ENCODE measurements at regions not wholly inside any gene's neighbourhood (a gene's known extent, or its start where the extent isn't known, plus 50 kb on each side); places are given as distances from the start of the nearest gene placed in this dataset.

DNA sequence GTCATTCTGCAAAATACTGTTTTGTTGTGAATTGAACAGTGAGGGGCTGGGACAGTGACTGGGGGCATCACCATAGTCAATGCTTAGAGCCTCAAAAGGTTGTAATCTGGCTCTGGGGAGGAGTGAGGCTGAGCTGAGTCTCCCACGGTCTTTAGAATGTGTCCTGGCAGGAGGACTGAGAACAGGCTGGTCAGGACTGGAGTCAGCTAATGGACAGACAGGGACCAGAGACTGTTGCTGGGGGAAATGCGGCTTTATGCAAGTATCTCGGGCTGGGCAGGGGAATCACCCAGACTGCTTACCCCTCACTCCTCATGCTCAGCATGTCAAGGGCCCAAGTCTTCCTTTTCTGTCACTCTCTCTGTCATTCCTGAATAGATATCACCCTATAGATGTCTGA lies 346.5 kb downstream of the TYW1 start:
- Histone ChIP-seq H3K4me3 (replicated peaks in 1 of 3) (no peak overlapping the region), H3K27ac (no peak overlapping the region), H3K4me1 (no peaks in the 10 kb centered on the region), H3K27me3 (no peaks in the 10 kb centered on the region), H3K36me3 (peaks cover 0 to 12% of the 10 kb centered on the region in 2 donors), H3K9me3 (no peaks in the 10 kb centered on the region)
- DNase-seq, result no peak
- intact Hi-C loops (cut with DNase I), result no loop called here
- no peak for TF ChIP-seq POLR2A (IDR thresholded peaks at IDR 0.05)
- TF ChIP-seq, protein P1, sequence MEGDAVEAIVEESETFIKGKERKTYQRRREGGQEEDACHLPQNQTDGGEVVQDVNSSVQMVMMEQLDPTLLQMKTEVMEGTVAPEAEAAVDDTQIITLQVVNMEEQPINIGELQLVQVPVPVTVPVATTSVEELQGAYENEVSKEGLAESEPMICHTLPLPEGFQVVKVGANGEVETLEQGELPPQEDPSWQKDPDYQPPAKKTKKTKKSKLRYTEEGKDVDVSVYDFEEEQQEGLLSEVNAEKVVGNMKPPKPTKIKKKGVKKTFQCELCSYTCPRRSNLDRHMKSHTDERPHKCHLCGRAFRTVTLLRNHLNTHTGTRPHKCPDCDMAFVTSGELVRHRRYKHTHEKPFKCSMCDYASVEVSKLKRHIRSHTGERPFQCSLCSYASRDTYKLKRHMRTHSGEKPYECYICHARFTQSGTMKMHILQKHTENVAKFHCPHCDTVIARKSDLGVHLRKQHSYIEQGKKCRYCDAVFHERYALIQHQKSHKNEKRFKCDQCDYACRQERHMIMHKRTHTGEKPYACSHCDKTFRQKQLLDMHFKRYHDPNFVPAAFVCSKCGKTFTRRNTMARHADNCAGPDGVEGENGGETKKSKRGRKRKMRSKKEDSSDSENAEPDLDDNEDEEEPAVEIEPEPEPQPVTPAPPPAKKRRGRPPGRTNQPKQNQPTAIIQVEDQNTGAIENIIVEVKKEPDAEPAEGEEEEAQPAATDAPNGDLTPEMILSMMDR (IDR thresholded peaks at IDR 0.05), result no peak
- 81 to 94% methylated on average over 3 of the region's 3 CpGs for WGBS, 2 donors

DNA sequence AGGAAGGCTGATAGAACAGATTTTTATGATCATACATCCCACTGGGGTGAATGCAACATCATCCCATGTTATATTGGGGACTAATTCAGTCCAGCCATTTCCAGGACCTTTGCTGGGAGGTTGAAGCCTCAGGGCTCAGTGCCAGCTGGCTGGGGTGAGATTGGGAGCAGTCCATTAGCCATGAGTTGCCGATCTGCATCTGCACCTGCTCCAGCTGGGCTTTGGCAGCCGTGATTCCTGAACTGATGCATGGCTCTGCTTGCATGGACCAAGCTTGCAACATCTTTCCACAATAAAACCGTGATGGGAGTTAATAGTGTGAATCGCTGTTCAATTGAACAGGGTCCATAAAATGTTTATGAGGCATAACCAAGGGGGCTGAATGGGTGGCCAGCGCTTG lies 346.9 kb downstream of the TYW1 start:
- Histone ChIP-seq H3K4me3 (replicated peaks in 1 of 3) (no peak overlapping the region), H3K27ac (no peak overlapping the region), H3K9me3 (no peaks in the 10 kb centered on the region), H3K36me3 (peaks cover 0 to 12% of the 10 kb centered on the region in 2 donors), H3K27me3 (no peaks in the 10 kb centered on the region), H3K4me1 (no peaks in the 10 kb centered on the region)
- WGBS, 2 donors, result 78 to 91% methylated on average over 5 of the region's 5 CpGs
- intact Hi-C loops (cut with DNase I), result no loop called here
- TF ChIP-seq POLR2A (IDR thresholded peaks at IDR 0.05), result no peak
- TF ChIP-seq, protein P1 (IDR thresholded peaks at IDR 0.05), result no peak
- no peak for DNase-seq

DNA sequence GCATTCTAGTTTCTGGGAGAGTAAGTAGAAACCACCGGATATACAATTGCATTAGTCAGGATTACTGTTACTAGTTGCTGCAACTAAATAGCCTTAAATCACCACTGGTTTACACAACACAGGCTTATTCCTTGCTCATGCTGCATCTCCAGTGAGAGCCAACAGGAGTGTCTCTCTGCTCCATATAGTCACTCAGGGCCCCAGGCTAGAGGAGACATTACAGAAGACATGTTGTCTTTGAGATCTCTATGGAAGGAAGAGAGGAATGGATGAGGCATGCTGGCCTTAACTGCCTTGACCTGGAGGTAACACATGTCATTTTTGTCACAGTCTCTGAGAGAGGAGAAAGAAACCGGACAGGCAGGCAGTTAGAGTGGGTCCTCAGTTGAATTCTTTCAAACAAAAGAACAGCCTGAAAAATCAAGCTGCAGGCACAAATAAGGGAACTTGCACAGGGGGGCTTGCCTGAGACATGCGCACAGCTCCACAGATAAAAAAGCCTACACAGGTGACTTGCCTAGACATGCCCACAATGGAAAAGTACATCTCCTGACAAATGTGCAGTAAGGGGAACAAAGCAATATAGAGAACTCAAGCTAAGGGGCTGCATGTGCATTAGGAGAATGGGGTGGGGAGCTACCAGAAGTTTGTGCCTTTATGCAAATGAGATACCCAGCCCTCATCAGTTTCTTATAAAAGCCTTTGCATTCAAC lies 348.0 kb downstream of the TYW1 start:
- no peak for DNase-seq
- H3K36me3 ChIP-seq, result peaks cover 0 to 9% of the 10 kb centered on the region in 2 donors
- no peaks in the 10 kb centered on the region for H3K9me3 ChIP-seq
- H3K27me3 ChIP-seq, result no peaks in the 10 kb centered on the region
- TF ChIP-seq, protein P1 (IDR thresholded peaks at IDR 0.05), result no peak
- no peak for TF ChIP-seq POLR2A (IDR thresholded peaks at IDR 0.05)
- no peak overlapping the region for H3K4me3 ChIP-seq (replicated peaks in 1 of 3)
- H3K27ac ChIP-seq, result no peak overlapping the region
- H3K4me1 ChIP-seq, result no peaks in the 10 kb centered on the region
- WGBS, 2 donors, result 79 to 81% methylated on average over 3 of the region's 3 CpGs
- intact Hi-C loops (cut with DNase I), result no loop called here

DNA sequence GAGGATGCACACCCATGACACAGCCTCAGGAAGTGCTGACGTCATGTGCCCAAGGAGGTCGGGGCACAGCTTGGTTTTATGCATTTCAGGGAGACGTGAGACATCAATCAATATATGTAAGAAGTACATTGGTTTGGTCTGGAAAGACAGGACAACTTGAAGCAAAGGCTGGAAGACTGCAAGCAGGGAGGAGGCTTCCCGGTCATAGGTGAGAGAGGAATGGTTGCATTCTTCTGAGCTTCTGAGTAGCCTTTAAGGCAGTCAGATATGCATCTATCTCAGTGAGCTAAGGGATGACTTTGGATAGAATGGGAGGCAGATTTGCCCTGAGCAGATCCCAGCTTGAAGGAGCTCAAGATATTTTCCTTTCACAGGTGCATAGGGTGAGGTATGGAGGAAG lies 349.5 kb downstream of the TYW1 start:
- WGBS, 2 donors, result 77 to 92% methylated on average over 4 of the region's 4 CpGs
- Histone ChIP-seq H3K9me3 (no peaks in the 10 kb centered on the region), H3K4me3 (replicated peaks in 1 of 3) (no peak overlapping the region), H3K4me1 (no peaks in the 10 kb centered on the region), H3K27ac (no peak overlapping the region), H3K27me3 (no peaks in the 10 kb centered on the region), H3K36me3 (peaks cover 0 to 5% of the 10 kb centered on the region in 2 donors)
- TF ChIP-seq, protein P1 (IDR thresholded peaks at IDR 0.05), result no peak
- TF ChIP-seq POLR2A (IDR thresholded peaks at IDR 0.05), result no peak
- intact Hi-C loops (cut with DNase I), result no loop called here
- no peak for DNase-seq

DNA sequence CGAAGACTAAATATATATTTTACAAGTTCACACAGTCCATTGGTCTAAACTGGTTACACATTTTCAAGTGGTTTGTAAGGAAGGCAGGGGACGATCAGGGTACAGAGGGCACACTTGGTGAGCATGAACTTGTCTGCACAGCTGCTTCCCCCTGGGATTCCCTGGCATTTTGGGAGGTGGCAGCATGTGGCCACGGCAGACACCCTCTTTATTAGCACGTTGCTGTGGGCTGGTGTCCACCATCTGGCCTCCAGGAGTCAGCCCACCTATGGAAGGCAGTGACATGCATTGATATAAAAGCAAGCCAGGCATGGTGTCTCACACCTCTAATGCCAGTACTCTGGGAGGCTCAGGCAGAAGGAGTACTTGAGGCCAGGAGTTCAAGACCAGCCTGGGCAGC lies 350.2 kb downstream of the TYW1 start:
- no peak for TF ChIP-seq POLR2A (IDR thresholded peaks at IDR 0.05)
- TF ChIP-seq, protein P1 (IDR thresholded peaks at IDR 0.05), result no peak
- no peak overlapping the region for H3K4me3 ChIP-seq (replicated peaks in 1 of 3)
- no peaks in the 10 kb centered on the region for H3K9me3 ChIP-seq
- no peaks in the 10 kb centered on the region for H3K4me1 ChIP-seq
- H3K27me3 ChIP-seq, result no peaks in the 10 kb centered on the region
- H3K36me3 ChIP-seq, result peaks cover 0 to 5% of the 10 kb centered on the region in 2 donors
- intact Hi-C loops (cut with DNase I), result no loop called here
- H3K27ac ChIP-seq, result no peak overlapping the region
- WGBS, 2 donors, result 82% methylated on average over 2 to 4 of the region's 4 CpGs
- DNase-seq, result no peak
